GM19372 (cell line): ENCODE measurements at regions not wholly inside any gene's neighbourhood (a gene's known extent, or its start where the extent isn't known, plus 50 kb on each side); places are given as distances from the start of the nearest gene placed in this dataset.
"Not testable (repeated sequence)": the region's sequence is repeated elsewhere in the genome, so short reads cannot be mapped to it uniquely, and the experiment has no call there.

Experiments used
- ATAC-seq: cut with Tn5 transposase; IDR thresholded peaks from one replicate; pipeline ENCODE4 v1.9.1; 2021; ENCODE audit warnings: mild to moderate bottlenecking, low read depth, moderate library complexity; ENCODE audit not compliant: unreplicated experiment

DNA sequence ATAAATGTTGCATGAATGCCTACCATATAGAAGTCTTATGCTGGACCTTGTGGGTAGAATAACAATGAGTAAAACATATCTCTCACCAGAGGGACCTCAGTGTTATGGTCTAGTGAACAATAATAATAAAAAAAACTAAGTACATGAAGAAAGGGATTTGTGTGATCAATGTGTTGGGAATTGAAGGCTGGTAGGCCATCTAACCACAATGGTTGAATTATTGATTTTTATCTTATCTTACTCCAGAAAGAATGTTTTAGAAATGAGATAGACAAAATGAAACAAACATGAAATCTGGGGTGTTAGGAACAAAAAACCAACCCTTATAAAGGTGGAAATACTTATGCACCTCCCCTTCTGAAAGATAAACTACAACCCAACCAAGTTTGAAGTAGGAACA lies 243.9 kb upstream of the LRIG3 start:
- ATAC-seq: no peak

DNA sequence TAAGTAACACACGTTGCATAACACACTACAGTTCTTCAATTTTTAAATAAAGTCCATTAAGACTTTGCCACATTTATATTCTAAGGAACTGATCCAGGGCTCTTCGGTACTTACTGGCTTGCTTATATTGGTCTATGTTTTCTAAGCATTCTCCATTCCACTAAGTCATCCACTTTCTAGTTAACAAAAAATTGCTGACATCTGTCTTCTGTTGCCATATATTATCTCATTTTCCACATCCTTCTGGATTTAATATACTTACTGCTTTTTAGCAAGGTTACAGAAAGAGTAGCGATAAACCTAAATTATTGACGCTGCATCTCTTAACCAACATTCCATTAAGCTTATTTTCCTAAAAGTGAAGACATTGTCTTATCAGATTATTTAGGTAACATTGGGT lies 238.4 kb upstream of the LRIG3 start:
- no peak for ATAC-seq

DNA sequence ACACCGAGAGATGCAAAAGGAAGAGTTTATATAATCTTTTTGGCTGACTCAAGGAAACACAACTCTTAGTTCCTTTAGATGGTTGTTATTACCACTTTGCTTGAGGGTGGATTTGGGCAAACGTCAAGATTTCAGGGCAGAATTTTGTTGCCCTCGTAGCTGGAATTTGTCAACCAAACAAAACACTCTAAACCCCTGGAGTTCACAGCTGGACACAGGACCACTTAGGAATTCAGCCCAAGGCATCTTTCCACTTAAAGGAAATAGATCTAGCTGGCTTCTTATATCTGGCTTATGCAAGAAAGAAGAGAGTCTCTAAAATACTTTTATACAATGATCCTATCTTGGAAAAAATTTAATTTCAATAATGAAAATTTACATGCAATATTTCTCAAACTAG lies 237.8 kb upstream of the LRIG3 start:
- no peak for ATAC-seq

DNA sequence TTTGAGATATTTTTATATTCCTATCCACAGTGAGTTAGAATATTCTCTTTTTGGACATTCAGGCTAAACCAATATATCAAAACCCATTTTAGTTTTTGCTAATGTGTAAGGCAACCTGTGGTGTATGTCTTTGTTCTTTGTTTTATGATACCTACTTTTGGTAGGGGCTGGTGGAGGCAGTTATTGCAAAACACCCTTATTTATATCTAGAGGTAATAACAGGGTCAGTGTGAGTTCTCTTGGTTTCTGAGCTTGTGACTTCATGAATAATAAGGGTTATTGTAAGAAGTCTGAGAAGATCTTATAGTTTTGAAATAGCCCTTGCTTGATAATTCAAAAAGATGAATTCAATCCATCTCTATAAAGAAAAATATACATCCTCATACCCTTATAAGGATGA lies 235.1 kb upstream of the LRIG3 start:
- no peak for ATAC-seq

DNA sequence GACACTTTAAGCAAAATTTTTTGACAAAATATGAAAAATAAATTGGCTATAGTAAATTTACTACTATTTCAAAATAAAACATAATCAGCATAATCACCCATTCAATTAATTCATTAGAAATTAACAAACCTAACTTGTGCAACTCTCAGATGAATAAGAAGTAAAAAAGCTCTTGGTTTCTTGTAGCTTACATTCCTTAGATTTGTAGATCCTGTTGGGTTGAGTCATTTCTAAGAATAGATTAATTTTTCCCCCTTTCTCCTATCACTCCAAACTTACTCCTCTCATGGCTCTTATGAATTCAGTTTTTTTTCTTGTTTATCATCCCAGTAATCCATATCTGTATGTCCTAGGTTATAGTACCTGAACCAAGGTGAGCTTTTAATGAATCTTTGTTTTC lies 230.9 kb upstream of the LRIG3 start:
- no peak for ATAC-seq

DNA sequence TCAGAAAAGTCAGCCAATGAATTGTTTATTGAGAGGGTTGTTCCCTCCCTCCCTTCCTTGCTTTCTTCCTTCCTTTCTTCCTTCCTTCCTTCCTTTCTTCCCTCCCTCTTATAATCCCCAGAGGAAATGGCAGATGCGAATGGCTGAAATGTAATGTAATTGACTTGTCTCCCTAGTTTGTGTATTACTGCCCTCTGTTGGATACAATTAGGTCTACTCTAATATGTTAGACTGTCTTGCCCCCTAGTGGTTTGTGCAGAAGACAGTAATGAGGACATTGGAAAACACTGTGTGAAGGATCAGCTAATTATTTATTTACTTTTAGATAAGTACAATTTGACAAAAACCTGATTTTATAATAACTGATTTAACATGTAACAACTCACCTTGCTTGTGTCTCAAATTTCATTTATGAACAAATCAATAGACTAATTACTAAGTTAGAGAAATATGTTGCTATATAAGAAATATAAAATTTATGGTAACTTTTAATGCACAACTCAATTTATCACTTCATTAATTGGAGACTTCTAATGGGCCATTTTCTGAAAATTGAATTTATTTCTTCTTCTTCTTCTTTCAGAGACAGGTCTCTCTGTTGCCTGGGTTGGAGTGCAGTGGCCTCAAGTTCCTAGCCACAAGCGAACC lies 229.8 kb upstream of the LRIG3 start:
- ATAC-seq: peak; percentile 100

DNA sequence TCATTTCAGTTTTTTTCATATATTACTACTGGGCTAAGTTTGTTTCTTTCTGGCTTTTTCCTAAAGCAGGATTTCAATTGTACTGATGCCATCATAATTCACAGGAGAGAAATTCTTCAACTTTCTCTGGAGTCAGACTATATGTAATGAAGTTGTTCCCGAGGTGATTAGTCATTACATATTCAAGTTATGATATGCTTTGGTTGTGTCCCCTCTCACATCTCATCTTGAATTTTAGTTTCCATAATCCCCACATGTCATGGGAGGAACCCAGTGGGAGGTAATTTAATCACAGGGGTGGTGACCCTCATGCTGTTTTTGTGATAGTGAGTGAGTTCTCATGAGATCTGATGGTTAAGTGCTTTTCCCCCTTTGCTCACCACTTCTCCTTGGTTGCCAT lies 227.5 kb upstream of the LRIG3 start:
- no peak for ATAC-seq

DNA sequence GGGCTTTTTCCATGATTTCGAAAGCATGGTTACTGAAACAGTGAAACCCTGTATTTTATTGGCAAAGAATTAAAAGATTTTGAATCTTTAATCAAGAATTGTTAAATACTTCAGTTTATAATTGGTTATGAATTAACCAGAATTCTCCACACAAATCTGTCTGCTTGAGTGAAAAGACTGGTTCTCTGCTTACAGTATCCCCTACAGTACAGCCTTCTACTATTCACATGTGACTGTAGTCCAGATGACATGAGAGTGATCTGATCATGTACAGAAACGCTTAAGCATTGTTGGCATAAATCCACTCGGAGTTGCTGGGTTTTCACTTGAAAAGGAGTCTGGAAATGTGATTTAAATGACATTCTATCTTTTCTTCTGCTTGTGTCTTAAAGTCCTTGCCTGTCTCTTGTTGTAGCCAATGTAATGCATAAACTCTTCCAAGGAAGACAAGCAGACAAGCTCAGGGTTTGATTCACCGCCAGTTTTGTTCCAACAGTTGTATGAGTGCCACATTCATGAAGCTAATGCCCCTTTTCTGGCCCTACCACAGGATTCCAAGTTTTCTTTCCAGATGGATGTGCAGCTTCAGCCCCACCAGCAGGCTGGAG lies 222.0 kb upstream of the LRIG3 start:
- no peak for ATAC-seq

DNA sequence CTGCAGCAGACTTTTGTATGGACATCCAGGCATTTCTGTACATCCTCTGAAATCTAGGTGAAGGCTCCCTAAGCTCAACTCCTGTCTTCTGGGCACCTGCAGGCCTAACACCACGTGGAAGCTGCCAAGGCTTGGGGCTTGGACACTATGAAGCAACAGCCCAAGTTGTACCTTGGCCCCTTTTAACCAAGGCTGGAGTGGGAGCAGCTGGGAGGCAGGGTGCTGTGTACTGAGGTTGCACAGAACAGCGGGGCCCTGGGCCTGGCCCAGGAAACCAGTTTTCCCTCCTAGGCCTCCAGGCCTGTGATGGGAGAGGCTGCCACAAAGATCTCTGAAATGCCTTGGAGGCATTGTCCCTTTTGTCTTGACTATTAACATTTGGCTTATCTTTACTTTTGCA lies 214.4 kb upstream of the LRIG3 start:
- no peak for ATAC-seq

DNA sequence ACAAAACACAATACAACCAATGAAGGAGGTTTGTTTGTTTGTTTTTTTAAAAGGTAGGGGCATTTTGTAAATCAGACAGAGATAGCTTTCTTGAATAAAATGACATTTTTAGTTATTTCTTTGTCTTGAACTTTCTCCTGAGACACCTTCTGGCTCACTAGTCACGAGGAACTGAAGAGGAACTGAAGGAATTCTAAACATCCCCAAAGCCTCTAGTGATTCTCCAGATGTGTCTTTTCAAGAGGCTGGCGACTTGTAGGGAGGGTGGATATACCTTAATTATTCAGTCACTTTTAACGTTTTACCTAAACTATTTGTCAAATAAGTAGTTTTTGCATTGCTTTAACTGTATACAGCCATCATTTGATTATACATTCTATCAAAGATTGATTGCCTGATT lies 211.2 kb upstream of the LRIG3 start:
- ATAC-seq: no peak

DNA sequence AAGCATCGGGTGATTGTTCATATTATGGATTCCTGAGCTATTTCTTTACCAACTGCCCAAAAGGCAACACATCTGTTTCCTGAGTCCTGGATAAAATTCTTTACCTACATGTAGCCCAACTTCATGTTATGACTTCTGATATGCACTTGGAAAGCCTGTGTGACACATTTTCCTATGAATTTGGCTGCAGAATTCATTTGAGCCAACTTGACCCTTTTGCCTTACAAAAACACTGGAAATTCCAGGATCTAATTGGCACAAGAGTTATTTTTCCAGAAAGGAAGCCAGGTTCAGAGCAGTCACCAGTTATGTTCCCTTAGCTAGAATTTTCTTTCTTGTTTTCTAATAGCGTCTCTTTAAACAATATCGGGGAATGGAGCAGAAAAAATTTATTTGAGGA lies 202.5 kb upstream of the LRIG3 start:
- ATAC-seq: no peak

DNA sequence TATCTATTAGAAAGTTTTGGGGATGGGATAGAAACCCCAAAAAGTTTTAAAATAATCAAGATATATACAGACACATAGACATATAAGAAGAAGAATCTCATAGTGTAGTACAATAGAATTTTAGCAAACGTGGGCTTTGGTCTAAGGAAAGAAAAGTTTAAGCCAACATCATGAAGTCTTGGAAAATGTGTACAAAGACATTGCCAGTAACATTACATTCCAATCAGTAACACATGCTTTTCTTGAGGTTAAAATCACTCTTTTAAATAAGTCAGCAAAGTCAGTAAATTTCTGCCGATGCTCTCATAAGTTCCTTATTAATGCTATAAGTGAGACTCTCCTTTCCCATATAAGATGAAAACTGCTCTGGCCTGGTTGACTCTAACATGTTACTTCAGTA lies 201.1 kb upstream of the LRIG3 start:
- no peak for ATAC-seq

DNA sequence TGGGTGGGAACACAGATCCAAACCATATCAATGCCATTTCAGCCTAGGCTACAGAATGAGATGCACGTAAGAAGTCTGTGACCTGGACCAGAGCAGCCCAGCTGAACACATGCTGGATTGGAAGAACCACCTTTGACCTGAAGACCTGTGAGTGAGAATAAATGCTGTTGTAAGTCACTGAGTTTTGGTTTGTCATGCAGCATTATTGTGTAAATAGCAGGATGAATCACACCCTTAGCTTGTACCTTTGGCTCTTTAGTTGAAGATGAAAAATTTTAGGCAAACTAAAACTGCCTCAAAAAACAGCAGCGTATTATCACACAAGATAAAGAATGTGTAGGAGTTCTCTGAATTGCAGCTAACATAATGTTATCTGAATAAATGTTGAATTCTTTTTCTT lies 199.4 kb upstream of the LRIG3 start:
- ATAC-seq: no peak

DNA sequence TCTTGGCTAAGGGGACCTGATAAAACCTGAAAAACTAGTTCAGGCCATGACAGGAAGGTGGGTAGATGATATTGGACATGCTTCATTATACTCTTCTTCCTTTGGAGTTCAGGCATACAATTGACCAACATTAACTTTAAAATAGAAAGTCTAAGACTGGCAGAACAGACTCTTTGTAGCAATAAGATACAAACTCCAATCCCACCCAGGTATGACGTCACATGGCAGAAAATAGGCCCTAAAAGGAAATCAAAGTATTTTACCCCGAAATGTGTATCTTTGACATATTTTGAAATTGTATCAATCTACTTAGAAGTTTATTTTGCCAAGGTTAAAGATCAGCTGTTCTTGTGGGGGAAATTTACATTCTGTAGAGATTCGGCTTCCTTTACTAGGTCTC lies 198.1 kb upstream of the LRIG3 start:
- ATAC-seq: no peak

DNA sequence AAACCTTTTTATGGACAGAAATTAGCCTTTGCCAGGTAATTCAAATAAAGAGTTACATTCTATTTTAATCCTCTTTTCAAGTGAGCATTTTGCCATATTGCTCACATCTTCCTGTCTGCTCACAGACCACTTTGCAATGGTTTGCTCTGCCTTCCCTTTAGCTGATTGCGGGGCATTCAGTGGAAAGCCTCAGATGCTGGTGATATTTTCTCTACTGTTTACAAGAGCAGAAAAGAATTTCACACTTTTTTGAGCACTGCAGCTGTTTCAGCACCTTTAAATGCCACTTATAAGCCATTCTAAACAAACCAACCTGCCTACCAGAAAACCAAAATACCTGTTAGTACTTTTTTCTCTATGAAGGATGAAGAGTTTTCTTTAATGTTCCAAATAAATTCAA lies 195.7 kb upstream of the LRIG3 start:
- ATAC-seq: no peak

DNA sequence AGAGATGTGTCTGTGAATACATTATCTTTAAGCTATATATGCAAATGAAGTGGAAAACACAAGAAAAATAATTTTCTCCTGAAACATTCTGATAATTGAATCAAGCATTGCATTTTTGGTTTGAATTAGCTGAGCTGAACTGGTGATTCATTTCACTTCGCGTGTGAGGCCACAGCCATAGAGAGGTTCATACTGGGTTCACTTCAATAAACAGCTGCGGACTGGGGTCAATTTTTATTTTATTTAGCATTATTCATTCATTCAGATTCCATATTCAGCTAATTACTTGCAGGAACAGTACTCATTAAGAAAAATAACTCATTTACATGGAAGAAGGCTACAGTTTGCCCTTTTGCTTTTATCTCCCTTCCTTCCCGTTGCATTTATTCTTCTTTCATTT lies 195.2 kb upstream of the LRIG3 start:
- no peak for ATAC-seq

DNA sequence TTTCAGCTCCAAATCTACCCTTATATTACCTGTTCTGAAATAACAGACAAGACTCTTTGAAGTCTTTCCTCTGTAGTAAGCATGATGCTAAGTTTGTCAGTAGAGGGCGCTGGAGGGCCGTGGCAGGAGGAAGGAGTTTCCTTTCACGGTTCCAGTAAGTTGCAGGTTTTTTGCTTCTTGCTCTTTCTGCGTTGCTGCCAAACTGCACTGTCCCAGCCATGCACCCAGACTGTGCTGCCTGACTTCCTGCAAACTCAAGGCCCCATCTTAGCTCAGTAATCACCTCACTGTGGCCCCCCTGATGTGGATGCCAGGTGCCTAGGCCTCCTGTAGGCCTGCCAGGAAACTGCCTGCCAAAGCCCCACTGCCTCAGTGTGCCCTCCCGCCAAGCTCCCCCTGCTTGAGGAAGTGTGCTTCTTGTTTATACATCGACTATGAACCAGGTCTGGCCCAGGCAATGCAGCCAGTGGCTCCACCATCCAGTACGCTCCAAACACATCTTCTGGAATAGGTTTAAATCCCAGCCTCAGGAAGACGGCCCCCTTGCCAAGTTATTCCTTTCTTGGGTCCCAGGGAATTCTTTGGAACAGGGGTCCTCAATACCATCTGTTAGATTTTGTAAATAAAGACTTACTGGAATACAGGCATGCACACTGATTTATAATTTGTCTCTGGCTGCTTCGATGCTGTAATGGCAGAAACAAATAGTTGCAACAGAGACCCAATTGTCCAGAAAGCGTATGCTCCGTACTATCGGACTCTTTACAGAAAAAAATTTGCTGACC lies 193.7 kb upstream of the LRIG3 start:
- ATAC-seq: peak; percentile 91

DNA sequence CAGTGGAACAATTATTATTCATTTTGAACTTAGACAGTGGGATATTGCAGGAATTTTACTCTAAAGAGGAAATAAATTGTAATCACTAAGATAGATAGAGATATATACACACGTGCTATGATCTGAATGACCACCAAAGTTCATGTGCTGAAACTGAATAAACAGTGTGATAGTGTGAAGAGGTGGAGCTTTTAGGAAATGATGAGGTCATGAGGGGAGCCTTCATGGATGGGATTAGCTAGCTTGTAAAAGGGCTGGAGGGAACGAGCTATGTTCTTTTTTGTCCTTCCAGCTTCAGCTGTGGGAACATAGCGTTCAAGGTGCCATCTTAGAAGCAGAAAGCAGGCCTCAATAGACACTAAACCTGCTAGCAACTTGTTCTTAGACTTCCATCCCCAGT lies 191.5 kb upstream of the LRIG3 start:
- ATAC-seq: no peak

DNA sequence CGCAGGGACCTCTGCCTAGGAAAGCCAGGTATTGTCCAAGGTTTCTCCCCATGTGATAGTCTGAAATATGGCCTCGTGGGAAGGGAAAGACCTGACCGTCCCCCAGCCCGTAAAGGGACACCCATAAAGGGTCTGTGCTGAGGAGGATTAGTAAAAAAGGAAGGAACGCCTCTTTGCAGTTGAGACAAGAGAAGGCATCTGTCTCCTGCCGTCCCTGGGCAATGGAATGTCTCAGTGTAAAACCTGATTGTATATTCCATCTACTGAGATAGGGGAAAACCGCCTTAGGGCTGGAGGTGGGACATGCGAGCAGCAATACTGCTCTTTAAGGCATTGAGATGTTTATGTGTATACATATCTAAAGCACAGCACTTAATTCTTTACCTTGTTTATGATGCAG lies 188.2 kb upstream of the LRIG3 start:
- not testable (repeated sequence) for ATAC-seq

DNA sequence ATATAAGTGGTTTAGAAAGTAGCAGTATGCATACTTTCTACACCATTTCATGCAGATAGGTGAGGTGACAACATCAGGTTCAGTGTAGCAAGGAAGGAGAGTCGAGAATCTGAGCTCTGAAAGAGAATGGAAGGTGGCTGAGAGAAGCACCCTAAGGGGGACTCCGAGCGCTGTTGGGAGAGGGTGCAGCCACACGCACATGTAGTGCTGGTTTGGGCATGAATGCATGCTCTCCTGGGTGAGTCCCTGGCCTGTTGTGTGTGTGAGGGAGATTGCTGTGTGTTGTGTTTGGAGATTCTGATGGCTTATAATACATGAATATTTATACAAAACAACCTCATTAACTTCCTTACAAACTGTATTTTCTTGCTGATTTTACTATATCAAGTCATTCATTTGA lies 180.3 kb upstream of the LRIG3 start:
- no peak for ATAC-seq

DNA sequence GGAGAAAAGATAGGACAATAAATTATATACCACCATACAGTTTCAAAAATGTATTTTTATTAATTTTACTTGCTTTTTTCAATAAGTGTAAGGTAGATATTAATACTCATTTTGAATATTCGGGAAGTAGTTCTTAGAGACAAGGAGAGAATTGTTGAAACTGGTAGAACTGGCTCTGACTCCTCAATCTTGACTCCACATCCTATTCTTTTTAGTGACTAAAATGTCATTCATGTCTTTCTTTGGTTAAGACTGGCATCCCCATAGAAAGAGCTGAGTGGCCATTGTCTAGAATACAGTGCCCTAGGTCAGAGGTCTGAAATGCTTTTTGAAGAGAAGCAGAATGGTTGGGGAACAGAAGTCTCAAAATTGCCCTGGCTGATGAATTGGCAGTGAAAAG lies 177.6 kb upstream of the LRIG3 start:
- no peak for ATAC-seq

DNA sequence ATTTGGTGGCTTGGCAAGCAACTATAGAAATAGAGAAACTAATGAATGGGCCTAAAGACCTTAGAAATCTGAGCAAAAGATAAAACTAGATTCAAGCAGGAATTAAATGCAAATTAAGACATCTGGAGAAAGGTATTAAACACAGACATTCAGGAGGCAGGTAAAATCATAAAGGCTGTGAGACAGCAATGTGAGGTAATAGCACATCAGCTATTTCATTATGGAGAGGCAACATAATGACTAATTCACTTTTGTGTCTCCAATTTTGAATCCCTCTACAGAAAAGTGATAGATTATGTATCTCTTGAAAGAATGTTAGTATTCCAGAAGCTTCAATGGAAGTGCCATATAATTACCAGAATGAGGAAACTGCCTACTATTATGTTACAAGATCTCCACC lies 175.9 kb upstream of the LRIG3 start:
- no peak for ATAC-seq
